Smooth muscle cell (in vitro differentiated cells): ENCODE measurements at regions not wholly inside any gene's neighbourhood (a gene's known extent, or its start where the extent isn't known, plus 50 kb on each side); places are given as distances from the start of the nearest gene placed in this dataset.

Experiments
- DNase-seq: peaks from one replicate; lab custom pipeline; 2025; ENCODE audit not compliant: unreplicated experiment; lab: John Stamatoyannopoulos, UW
- H2AFZ ChIP-seq: fragments of 200-600 bp; sonication (generic); 2 replicates; pipeline ENCODE4 v1.6.0; 2016; ENCODE audit warnings: antibody characterized with exemption, low read depth, mild to moderate bottlenecking
- H3F3A ChIP-seq: fragments of 200-600 bp; sonication (generic); 2 replicates; pipeline ENCODE4 v1.6.0; 2017; ENCODE audit warnings: antibody characterized with exemption, low read depth
- H3K27ac ChIP-seq: fragments of 200-600 bp; sonication (generic); 2 replicates; pipeline ENCODE4 v1.5.1; 2016; ENCODE audit warnings: low read depth, mild to moderate bottlenecking
- H3K27me3 ChIP-seq: fragments of 200-600 bp; sonication (generic); 2 replicates; pipeline ENCODE4 v1.6.1; 2016; ENCODE audit warnings: low read depth, mild to moderate bottlenecking
- H3K36me3 ChIP-seq: fragments of 200-600 bp; sonication (generic); 2 replicates; pipeline ENCODE4 v1.5.1; 2016; ENCODE audit warnings: low read depth
- H3K4me1 ChIP-seq: fragments of 200-600 bp; sonication (generic); 2 replicates; pipeline ENCODE4 v1.5.1; 2016; ENCODE audit warnings: low read depth
- H3K4me2 ChIP-seq: fragments of 200-600 bp; sonication (generic); 2 replicates; pipeline ENCODE4 v1.6.0; 2016; ENCODE audit warnings: mild to moderate bottlenecking
- H3K4me3 ChIP-seq: fragments of 200-600 bp; sonication (generic); 2 replicates; pipeline ENCODE4 v1.5.1; 2016; ENCODE audit warnings: mild to moderate bottlenecking
- H3K79me2 ChIP-seq: fragments of 200-600 bp; sonication (generic); 2 replicates; pipeline ENCODE4 v1.6.0; 2016; ENCODE audit warnings: low read depth, mild to moderate bottlenecking
- H3K9ac ChIP-seq: fragments of 200-600 bp; sonication (generic); 2 replicates; pipeline ENCODE4 v1.6.0; 2016; ENCODE audit warnings: low read depth
- H3K9me3 ChIP-seq: fragments of 200-600 bp; sonication (generic); replicated peaks from 2 replicates; pipeline ENCODE4 v1.5.1; 2016; ENCODE audit warnings: low read depth
- H4K20me1 ChIP-seq: fragments of 200-600 bp; sonication (generic); 2 replicates; pipeline ENCODE4 v1.6.0; 2016; ENCODE audit warnings: low read depth
- WGBS: methylation state at CpG from one replicate; pipeline ENCODE4 v1.1.7; 2016; ENCODE audit warnings: low lambda C conversion rate; 5-methylcytosine and 5-hydroxymethylcytosine counted together
- TF ChIP-seq, protein P1 (sequence below): fragments of 200-600 bp; sonication (generic); IDR thresholded peaks from 2 replicates; pipeline ENCODE4 v1.5.1; 2017; ENCODE audit warnings: borderline replicate concordance, mild to moderate bottlenecking, antibody characterized with exemption; ENCODE audit not compliant: insufficient read depth, poor library complexity, severe bottlenecking

DNA sequence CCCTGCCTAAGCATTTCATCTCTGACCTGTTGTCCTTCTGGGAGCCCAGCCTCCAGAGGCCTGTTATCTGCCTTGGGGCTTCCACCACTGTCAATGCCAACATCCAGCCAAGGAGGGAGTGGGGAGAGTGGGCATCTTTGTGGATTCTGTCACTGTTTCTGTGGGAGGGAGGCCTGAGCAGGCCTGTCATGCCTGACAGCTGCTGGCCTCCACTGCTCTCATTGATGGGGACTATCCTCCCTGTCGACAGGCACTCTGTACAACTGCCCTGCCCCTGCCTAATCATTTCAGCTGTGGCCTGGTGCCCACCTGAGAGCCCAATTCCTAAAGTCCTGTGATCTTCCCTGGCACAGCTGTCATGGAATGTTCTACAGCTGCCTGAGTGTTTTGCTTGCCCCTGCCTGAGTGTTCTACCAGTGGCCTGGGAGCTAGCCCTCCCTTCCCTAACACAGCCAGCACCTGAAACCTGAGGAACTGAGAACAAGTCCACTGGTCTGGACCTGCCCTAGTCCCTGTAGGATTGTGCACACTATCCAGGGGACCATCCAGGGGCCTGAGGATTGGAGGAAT lies 145.3 kb downstream of the FAM83B start:
- no peaks in the 10 kb centered on the region for H3K4me1 ChIP-seq
- no peak for DNase-seq
- no peak overlapping the region for H3K4me3 ChIP-seq
- H3K27ac ChIP-seq: no peak overlapping the region
- H3K27me3 ChIP-seq: no peaks in the 10 kb centered on the region
- H2AFZ ChIP-seq: no peak overlapping the region
- no peaks in the 10 kb centered on the region for H3K36me3 ChIP-seq
- no peaks in the 10 kb centered on the region for H3K9me3 ChIP-seq
- H3K79me2 ChIP-seq: no peaks in the 10 kb centered on the region
- TF ChIP-seq, protein P1, sequence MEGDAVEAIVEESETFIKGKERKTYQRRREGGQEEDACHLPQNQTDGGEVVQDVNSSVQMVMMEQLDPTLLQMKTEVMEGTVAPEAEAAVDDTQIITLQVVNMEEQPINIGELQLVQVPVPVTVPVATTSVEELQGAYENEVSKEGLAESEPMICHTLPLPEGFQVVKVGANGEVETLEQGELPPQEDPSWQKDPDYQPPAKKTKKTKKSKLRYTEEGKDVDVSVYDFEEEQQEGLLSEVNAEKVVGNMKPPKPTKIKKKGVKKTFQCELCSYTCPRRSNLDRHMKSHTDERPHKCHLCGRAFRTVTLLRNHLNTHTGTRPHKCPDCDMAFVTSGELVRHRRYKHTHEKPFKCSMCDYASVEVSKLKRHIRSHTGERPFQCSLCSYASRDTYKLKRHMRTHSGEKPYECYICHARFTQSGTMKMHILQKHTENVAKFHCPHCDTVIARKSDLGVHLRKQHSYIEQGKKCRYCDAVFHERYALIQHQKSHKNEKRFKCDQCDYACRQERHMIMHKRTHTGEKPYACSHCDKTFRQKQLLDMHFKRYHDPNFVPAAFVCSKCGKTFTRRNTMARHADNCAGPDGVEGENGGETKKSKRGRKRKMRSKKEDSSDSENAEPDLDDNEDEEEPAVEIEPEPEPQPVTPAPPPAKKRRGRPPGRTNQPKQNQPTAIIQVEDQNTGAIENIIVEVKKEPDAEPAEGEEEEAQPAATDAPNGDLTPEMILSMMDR: no peak
- no peaks in the 10 kb centered on the region for H4K20me1 ChIP-seq
- no peak overlapping the region for H3K9ac ChIP-seq
- no peaks in the 10 kb centered on the region for H3F3A ChIP-seq
- WGBS: 88% methylated on average over 1 of the region's 1 CpG
- no peak overlapping the region for H3K4me2 ChIP-seq

DNA sequence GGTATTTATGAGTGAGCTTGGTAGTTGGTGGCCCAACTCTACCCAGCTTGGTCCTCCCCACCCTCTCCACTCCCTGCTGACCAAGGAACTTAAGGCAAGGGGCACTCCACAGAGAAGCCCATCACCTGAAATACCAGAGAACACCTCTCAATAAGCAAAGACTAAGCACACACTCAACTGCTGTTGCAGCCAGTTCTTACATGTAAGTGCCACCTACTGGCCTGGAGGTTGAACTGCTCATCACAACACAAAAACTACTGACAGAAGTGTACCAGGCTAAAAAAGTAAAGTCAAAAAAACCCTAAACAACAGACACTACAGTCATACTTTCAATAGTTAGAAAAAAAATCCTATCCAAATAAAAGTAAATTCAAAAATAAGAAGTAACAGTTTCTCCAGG lies 146.2 kb downstream of the FAM83B start:
- H3K79me2 ChIP-seq: no peaks in the 10 kb centered on the region
- no peaks in the 10 kb centered on the region for H3K4me1 ChIP-seq
- H3K27me3 ChIP-seq: no peaks in the 10 kb centered on the region
- no peak for DNase-seq
- H3K9ac ChIP-seq: no peak overlapping the region
- TF ChIP-seq, protein P1: peak; percentile 15
- no peaks in the 10 kb centered on the region for H3F3A ChIP-seq
- no peaks in the 10 kb centered on the region for H3K36me3 ChIP-seq
- H4K20me1 ChIP-seq: no peaks in the 10 kb centered on the region
- no peak overlapping the region for H3K4me2 ChIP-seq
- no peak overlapping the region for H3K27ac ChIP-seq
- H3K9me3 ChIP-seq: no peaks in the 10 kb centered on the region
- H3K4me3 ChIP-seq: no peak overlapping the region
- H2AFZ ChIP-seq: no peak overlapping the region

DNA sequence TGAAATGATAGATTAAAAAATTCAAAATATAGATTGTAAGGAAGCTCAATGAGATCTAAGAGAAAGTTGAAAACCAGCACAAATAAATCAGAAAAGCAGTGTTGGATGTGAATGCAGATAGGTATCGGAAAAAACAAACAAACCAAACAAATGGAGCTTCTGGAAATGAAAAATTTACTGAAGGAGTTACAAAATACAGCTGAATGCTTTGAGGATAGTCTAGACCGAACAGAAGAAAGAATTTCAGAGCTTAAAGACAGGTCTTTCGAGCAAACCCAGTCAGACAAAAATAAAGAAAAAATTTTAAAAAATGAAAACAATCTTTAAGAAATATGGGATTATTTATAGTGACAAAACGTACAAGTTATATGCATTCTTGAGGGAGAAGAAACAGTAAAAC lies 146.7 kb downstream of the FAM83B start:
- no peak for DNase-seq
- no peak overlapping the region for H3K9ac ChIP-seq
- no peaks in the 10 kb centered on the region for H3K4me1 ChIP-seq
- H3K9me3 ChIP-seq: no peaks in the 10 kb centered on the region
- no peaks in the 10 kb centered on the region for H3F3A ChIP-seq
- H3K27ac ChIP-seq: no peak overlapping the region
- no peak overlapping the region for H3K4me2 ChIP-seq
- 86% methylated on average over 4 of the region's 4 CpGs for WGBS
- H3K36me3 ChIP-seq: no peaks in the 10 kb centered on the region
- no peaks in the 10 kb centered on the region for H4K20me1 ChIP-seq
- no peaks in the 10 kb centered on the region for H3K27me3 ChIP-seq
- TF ChIP-seq, protein P1: no peak
- H3K79me2 ChIP-seq: no peaks in the 10 kb centered on the region
- no peak overlapping the region for H2AFZ ChIP-seq
- H3K4me3 ChIP-seq: no peak overlapping the region

DNA sequence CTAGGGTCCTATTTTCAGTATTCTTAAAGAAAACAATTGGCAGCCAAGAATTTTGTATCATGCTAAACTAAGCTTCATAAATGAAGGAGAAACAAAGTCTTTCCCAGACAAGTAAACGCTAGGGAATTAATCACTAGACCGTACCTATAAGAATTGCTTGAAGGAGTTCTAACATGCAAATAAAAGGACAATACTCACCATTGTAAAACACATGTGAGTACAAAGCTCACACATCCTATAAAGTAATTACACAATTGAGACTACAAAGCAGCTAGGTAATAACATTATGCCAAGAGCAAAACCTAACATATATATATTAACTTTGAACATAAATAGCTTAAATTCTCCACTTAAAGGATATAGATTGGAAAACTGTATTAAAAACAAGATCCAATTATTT lies 147.4 kb downstream of the FAM83B start:
- H3K9ac ChIP-seq: no peak overlapping the region
- no peaks in the 10 kb centered on the region for H3F3A ChIP-seq
- H3K36me3 ChIP-seq: no peaks in the 10 kb centered on the region
- no peak overlapping the region for H3K4me2 ChIP-seq
- H3K79me2 ChIP-seq: no peaks in the 10 kb centered on the region
- H3K9me3 ChIP-seq: no peaks in the 10 kb centered on the region
- H2AFZ ChIP-seq: no peak overlapping the region
- H4K20me1 ChIP-seq: no peaks in the 10 kb centered on the region
- 96% methylated on average over 2 of the region's 2 CpGs for WGBS
- H3K27me3 ChIP-seq: no peaks in the 10 kb centered on the region
- H3K4me1 ChIP-seq: no peaks in the 10 kb centered on the region
- H3K27ac ChIP-seq: no peak overlapping the region
- DNase-seq: no peak
- H3K4me3 ChIP-seq: no peak overlapping the region
- TF ChIP-seq, protein P1: no peak
